ENCODE measurements at regions not wholly inside any gene's neighbourhood (a gene's known extent, or its start where the extent isn't known, plus 50 kb on each side); places are given as distances from the start of the nearest gene placed in this dataset.

DNA sequence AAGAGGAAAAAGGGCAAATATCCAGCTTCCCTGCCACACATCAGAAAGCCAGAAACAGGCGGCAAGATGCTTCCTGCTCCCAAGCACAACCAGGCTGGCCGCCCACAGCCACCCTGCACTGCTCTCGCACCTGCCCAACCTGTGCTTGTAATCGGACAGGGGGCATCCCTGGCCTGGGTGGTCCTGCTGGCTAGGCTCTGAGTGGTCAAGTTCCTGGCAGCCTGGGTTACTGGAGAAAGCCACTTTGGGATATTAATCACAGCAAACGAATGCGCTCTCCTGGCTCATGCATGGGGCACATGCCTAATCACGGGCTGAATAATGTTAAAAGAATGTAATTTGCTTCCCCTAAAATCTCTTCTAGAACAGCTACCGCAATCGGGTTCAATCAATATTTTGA lies 442.4 kb downstream of the MCTP2 start:
- no peak for TF ChIP-seq CSDC2 (CRISPR knock-in tag; IDR thresholded peaks at IDR 0.05)
- no peak for TF ChIP-seq PPARA (CRISPR knock-in tag; IDR thresholded peaks at IDR 0.05; ENCODE audit: borderline replicate concordance)
- TF ChIP-seq ZC3H10 (CRISPR knock-in tag; IDR thresholded peaks at IDR 0.05), result no peak
- TF ChIP-seq, protein P1, sequence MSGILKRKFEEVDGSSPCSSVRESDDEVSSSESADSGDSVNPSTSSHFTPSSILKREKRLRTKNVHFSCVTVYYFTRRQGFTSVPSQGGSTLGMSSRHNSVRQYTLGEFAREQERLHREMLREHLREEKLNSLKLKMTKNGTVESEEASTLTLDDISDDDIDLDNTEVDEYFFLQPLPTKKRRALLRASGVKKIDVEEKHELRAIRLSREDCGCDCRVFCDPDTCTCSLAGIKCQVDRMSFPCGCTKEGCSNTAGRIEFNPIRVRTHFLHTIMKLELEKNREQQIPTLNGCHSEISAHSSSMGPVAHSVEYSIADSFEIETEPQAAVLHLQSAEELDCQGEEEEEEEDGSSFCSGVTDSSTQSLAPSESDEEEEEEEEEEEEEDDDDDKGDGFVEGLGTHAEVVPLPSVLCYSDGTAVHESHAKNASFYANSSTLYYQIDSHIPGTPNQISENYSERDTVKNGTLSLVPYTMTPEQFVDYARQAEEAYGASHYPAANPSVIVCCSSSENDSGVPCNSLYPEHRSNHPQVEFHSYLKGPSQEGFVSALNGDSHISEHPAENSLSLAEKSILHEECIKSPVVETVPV (CRISPR knock-in tag; IDR thresholded peaks at IDR 0.05), result no peak
- no peak for TF ChIP-seq OSR1 (CRISPR knock-in tag; IDR thresholded peaks at IDR 0.05)
- TF ChIP-seq CREB5 (CRISPR knock-in tag; IDR thresholded peaks at IDR 0.05; ENCODE audit: low read depth), result no peak
- TF ChIP-seq GLIS3 (CRISPR knock-in tag; IDR thresholded peaks at IDR 0.05), result no peak
- TF ChIP-seq RARB (CRISPR knock-in tag; IDR thresholded peaks at IDR 0.05), result no peak
- no peak for TF ChIP-seq ZFP30 (CRISPR knock-in tag; IDR thresholded peaks at IDR 0.05)
- TF ChIP-seq, protein P2, sequence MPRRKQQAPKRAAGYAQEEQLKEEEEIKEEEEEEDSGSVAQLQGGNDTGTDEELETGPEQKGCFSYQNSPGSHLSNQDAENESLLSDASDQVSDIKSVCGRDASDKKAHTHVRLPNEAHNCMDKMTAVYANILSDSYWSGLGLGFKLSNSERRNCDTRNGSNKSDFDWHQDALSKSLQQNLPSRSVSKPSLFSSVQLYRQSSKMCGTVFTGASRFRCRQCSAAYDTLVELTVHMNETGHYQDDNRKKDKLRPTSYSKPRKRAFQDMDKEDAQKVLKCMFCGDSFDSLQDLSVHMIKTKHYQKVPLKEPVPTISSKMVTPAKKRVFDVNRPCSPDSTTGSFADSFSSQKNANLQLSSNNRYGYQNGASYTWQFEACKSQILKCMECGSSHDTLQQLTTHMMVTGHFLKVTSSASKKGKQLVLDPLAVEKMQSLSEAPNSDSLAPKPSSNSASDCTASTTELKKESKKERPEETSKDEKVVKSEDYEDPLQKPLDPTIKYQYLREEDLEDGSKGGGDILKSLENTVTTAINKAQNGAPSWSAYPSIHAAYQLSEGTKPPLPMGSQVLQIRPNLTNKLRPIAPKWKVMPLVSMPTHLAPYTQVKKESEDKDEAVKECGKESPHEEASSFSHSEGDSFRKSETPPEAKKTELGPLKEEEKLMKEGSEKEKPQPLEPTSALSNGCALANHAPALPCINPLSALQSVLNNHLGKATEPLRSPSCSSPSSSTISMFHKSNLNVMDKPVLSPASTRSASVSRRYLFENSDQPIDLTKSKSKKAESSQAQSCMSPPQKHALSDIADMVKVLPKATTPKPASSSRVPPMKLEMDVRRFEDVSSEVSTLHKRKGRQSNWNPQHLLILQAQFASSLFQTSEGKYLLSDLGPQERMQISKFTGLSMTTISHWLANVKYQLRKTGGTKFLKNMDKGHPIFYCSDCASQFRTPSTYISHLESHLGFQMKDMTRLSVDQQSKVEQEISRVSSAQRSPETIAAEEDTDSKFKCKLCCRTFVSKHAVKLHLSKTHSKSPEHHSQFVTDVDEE (CRISPR knock-in tag; IDR thresholded peaks at IDR 0.05), result no peak

All from SK-N-SH treated with all-trans-retinoic acid at 6 μM for 48 hours (cell line).